GM06990 (cell line): ENCODE measurements at regions not wholly inside any gene's neighbourhood (a gene's known extent, or its start where the extent isn't known, plus 50 kb on each side); places are given as distances from the start of the nearest gene placed in this dataset.

Source experiments
- DNase-seq: peaks from one replicate; pipeline ENCODE4 v3.0.0-alpha.2; 2011; ENCODE audit not compliant: insufficient read length; ENCODE audit errors: extremely low read depth
- H3K27me3 ChIP-seq: replicated peaks from 2 replicates; pipeline ENCODE4 v1.6.0; 2011; ENCODE audit warnings: low read length; ENCODE audit not compliant: control insufficient read depth, insufficient read depth
- H3K36me3 ChIP-seq: 2 replicates; pipeline ENCODE4 v1.5.1; 2011; ENCODE audit warnings: low read length; ENCODE audit not compliant: control insufficient read depth, insufficient read depth
- H3K4me3 ChIP-seq: replicated peaks from 2 replicates; pipeline ENCODE4 v1.5.1; 2011; ENCODE audit warnings: low read depth, mild to moderate bottlenecking, control low read depth, low read length
- TF ChIP-seq, protein P1 (sequence below): IDR thresholded peaks from 2 replicates; pipeline ENCODE4 v1.5.1; 2011; ENCODE audit warnings: low read length, control low read depth, mild to moderate bottlenecking, inconsistent platforms; ENCODE audit not compliant: insufficient read depth, poor library complexity, severe bottlenecking

DNA sequence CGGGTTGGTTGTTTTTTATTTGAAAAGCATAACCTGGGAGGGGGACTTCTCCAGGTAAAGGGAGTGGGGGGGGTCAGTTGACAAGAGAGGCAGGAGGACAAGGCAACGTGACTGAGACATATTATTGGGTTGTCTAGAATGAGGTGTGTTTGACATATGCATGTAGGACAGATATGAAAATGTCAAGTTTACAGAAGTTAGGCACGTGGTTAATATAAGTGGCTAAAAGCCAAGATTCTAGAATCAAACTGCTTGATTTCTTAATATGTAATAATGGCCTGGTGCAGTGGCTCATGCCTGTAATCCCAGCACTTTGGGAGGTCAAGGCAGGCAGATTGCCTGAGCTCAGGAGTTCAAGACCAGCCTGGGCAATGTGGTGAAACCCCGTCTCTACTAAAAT, 212.8 kb downstream of the SQOR start:
- Histone ChIP-seq H3K27me3 (no peaks in the 10 kb centered on the region), H3K4me3 (no peak overlapping the region), H3K36me3 (no peaks in the 10 kb centered on the region)
- TF ChIP-seq, protein P1, sequence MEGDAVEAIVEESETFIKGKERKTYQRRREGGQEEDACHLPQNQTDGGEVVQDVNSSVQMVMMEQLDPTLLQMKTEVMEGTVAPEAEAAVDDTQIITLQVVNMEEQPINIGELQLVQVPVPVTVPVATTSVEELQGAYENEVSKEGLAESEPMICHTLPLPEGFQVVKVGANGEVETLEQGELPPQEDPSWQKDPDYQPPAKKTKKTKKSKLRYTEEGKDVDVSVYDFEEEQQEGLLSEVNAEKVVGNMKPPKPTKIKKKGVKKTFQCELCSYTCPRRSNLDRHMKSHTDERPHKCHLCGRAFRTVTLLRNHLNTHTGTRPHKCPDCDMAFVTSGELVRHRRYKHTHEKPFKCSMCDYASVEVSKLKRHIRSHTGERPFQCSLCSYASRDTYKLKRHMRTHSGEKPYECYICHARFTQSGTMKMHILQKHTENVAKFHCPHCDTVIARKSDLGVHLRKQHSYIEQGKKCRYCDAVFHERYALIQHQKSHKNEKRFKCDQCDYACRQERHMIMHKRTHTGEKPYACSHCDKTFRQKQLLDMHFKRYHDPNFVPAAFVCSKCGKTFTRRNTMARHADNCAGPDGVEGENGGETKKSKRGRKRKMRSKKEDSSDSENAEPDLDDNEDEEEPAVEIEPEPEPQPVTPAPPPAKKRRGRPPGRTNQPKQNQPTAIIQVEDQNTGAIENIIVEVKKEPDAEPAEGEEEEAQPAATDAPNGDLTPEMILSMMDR = no peak
- no peak for DNase-seq

DNA sequence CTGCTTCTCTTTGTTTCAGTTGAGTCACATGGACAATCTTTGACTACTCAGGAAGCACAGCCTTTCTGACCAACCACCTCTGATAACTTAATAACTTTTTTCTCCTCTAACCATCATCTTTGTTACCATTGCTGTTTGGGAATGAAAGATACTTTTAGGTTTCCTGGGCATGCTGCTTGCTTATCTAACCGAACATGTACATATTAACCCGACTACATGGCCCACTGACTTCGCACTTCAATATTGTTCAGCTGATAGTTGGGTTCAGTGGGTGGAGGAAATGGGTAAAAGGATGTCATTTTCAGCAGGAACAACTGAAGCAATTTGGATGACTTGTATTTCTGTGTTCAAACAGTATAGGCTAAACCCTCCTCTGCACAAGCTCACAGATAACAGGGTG, 214.3 kb downstream of the SQOR start:
- no peak for DNase-seq
- TF ChIP-seq, protein P1 = no peak
- Histone ChIP-seq H3K36me3 (no peaks in the 10 kb centered on the region), H3K4me3 (no peak overlapping the region), H3K27me3 (no peaks in the 10 kb centered on the region)

DNA sequence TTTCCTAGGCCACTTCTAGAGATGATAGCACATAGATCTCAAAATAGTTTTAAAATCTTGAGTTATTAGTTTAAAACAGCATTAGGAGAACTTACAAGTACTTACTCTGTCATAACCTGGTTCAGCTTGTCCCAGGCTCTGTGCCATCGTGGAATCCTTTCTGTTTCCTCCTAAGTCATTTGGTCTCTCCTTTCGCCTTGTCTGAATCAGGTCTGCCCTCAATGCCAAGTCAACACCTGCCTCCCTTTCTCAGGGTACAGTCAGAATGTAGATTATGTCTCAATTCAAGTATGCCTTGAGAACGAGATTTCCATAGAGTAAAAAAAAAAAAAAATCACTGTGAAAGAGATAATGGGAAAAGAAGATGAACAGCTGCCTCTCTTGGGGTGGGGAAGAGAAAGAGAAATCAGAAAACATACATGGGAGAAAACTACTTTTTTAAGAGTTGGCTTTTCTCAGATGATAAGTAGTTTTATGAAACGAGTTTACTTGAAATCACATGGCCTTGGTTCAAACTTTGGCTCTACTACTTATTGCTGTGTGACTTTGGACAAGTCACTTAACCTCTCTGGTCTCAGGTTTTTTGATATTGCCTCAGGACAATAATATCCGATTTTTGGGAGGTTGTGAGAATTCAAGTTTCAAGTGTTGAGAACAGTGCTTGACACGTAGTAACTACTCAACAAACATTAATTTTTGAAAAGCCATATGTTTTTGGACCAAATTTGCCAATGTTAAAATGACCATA, 219.8 kb downstream of the SQOR start:
- TF ChIP-seq, protein P1 = no peak
- Histone ChIP-seq H3K4me3 (no peak overlapping the region), H3K27me3 (no peaks in the 10 kb centered on the region), H3K36me3 (no peaks in the 10 kb centered on the region)
- DNase-seq = no peak

DNA sequence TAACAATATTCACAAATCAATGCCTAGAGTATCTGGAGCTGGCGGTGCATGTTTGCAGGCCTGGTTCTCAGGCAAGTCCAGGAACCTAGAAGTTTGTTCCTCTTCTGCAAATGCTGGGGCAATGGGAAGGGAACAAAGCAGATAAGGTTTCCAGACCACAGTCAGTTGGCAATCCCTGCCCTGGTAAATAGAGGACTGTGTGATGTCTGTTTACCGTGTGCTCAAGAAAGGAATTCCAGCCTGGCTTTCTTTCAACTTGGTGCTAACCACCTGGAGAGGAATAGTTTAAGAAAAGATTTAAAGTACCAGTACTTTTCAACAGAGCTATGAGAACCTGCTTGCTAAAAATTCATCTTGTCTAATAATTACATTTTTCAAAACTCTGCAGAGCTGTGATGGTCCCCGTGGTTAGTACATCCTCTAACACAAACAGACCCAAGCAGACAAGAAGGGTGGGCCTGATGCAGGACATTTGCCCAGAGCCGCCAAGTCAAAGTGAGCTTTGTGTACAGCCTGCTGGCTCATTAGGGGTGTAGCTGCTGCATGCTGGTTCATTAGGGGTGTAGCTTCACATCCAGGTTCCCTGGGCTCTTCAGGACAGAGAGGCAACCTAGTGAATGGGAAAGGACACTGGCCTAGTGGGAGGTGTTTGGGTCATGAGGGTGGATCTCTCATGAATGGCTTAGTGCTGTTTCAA, 220.5 kb downstream of the SQOR start:
- no peaks in the 10 kb centered on the region for H3K36me3 ChIP-seq
- TF ChIP-seq, protein P1 = no peak
- no peak for DNase-seq
- H3K27me3 ChIP-seq = no peaks in the 10 kb centered on the region
- no peak overlapping the region for H3K4me3 ChIP-seq

DNA sequence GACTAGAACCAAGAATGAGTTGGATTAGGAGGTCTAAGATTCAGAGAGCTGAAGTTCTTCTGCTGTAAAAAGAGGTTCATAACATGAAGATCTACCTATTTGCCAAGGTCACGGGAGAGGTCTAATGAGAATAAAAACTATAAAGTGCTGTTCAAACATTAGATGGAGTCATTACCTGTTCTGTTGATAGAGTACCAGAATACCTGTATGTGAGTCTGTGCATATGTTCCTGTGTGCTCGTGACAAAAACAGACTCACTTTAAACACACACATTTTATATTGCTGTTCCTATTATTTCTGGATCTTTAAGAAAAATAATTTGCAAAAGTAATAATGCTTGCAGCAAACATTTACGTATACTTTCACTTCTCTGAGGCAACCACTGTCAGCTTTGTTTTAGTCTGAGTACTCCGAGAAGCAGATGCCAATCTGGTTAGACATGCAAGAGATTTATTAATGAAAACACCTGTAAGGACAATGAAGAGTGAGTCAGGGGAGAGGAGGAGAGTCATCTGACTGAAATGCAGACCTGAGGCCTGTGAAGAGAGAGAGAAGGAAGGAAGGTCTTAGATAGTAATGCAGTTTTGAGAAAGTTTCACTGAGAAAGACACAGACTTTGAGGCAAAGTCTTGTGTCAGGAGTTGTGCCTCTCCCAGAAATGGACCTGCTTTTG, 221.2 kb downstream of the SQOR start:
- H3K4me3 ChIP-seq = no peak overlapping the region
- no peaks in the 10 kb centered on the region for H3K27me3 ChIP-seq
- no peaks in the 10 kb centered on the region for H3K36me3 ChIP-seq
- TF ChIP-seq, protein P1 = no peak
- no peak for DNase-seq
